ENCODE measurements at regions not wholly inside any gene's neighbourhood (a gene's known extent, or its start where the extent isn't known, plus 50 kb on each side); places are given as distances from the start of the nearest gene placed in this dataset.
A peak's percentile ranks its signal among the peaks of the same experiment; 100 is the strongest.

- no peak overlapping the region for H3K4me3 ChIP-seq
- no peaks in the 10 kb centered on the region for H3K27me3 ChIP-seq
- DNase-seq (ENCODE audit: extremely low spot score in 2 of 2) = no peak
- intact Hi-C loops (cut with DNase I) = no loop called here
- H3K4me1 ChIP-seq = no peaks in the 10 kb centered on the region
- H3K27ac ChIP-seq = no peak overlapping the region
- H3K36me3 ChIP-seq = no peaks in the 10 kb centered on the region
- TF ChIP-seq POLR2A (IDR thresholded peaks at IDR 0.05) (no peak), CTCF (IDR thresholded peaks at IDR 0.05) (no peak), POLR2AphosphoS5 (IDR thresholded peaks at IDR 0.05; ENCODE audit: insufficient read depth in 1 of 2, low read depth in 1 of 2) (no peak)
- H3K9me3 ChIP-seq = no peaks in the 10 kb centered on the region
Observed at GRCh38 chr3:104447681-104448080, 919.0 kb upstream of the ALCAM start.

DNA sequence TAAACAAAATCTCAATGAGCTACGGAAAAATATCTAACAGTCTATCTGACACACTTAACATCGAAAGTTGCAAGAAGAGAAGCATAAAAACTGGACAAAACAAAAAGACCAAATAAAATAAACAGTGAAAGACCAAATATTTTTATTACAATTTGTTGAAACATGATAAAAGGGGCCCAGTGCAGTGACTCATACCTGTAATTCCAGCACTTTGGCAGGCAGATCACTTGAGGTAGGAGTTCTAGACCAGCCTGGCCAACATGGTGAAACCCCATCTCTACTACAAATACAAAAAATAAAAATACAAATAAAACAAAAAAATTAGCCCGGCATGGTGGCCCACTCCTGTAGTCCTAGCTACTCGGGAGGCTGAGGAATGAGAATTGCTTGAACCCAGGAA lies 914.0 kb upstream of the ALCAM start:
- H3K27me3 ChIP-seq = no peaks in the 10 kb centered on the region
- no peak overlapping the region for H3K4me3 ChIP-seq
- DNase-seq (ENCODE audit: extremely low spot score in 2 of 2) = no peak
- no peaks in the 10 kb centered on the region for H3K36me3 ChIP-seq
- H3K9me3 ChIP-seq = no peaks in the 10 kb centered on the region
- intact Hi-C loops (cut with DNase I) = no loop called here
- H3K27ac ChIP-seq = no peak overlapping the region
- H3K4me1 ChIP-seq = no peaks in the 10 kb centered on the region
- TF ChIP-seq CTCF (IDR thresholded peaks at IDR 0.05) (no peak), POLR2AphosphoS5 (IDR thresholded peaks at IDR 0.05; ENCODE audit: insufficient read depth in 1 of 2, low read depth in 1 of 2) (no peak), POLR2A (IDR thresholded peaks at IDR 0.05) (no peak)

DNA sequence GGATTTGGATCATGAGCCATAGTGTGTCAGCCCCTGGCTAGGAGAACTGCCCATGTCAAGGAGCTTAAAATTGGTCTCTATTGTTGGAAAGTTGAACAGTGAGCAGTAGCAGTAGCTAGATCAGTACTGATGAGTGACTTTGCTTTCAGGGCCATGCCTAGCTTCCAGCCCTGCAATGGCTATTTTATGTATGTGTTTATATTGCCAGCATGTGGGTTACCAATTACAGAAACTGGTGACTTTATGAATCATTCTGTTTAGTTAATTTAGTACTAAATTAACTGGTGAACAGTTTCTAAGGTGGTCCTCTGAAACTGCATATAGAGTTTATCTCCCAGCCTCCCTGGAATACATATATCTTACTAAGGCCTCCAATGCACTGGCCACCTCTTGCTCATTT lies 908.1 kb upstream of the ALCAM start:
- Histone ChIP-seq H3K27me3 (no peaks in the 10 kb centered on the region), H3K4me3 (no peak overlapping the region), H3K9me3 (no peaks in the 10 kb centered on the region), H3K27ac (no peak overlapping the region), H3K36me3 (no peaks in the 10 kb centered on the region), H3K4me1 (no peaks in the 10 kb centered on the region)
- DNase-seq (ENCODE audit: extremely low spot score in 2 of 2) = no peak
- no peak for TF ChIP-seq POLR2AphosphoS5 (IDR thresholded peaks at IDR 0.05; ENCODE audit: insufficient read depth in 1 of 2, low read depth in 1 of 2)
- no peak for TF ChIP-seq POLR2A (IDR thresholded peaks at IDR 0.05)
- TF ChIP-seq CTCF (IDR thresholded peaks at IDR 0.05) = no peak
- intact Hi-C loops (cut with DNase I) = no loop called here

DNA sequence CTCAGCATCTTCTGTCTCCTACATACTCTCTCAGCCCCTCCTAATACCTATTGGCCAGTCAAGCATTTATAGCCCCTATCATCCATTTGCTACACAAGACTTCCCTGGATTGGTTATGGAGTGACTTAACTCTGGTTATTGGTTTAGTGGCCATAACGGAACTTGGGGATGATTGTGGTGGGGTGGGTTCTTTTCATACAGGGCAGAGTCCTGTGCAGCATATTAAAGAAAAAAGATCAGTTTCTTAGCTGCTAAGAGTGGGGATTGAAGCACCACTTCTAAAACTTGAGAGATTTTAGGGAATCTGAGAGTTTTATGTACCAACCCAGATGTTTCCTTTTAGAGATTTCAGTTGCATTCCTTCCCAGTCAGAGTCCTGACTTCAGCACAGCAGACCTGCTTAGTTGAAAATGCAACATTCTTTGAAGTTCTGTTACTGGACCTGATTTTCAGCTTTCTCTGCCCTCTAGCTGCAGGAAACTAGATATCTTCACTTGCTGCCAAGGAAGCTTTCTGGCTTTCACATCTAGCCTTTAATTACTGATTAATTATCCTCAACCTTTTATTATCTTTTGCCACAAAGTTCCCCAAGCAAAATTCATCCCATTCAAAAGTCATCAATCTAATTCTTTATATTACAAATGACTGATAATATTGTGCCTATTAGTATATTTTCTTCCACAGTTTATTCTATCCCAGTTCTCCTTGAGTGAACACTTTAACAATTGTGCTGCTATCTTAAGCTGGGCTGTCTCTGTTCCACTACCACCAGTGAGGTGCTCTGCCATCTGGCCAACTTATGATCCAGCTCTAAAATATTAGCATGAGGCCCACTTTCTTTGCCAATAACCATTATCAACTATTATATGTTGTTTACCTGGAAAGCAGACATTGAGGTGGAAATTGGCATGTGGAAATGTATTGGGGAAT lies 906.0 kb upstream of the ALCAM start:
- Histone ChIP-seq H3K4me3 (no peak overlapping the region), H3K36me3 (no peaks in the 10 kb centered on the region), H3K4me1 (no peaks in the 10 kb centered on the region), H3K27ac (no peak overlapping the region), H3K27me3 (no peaks in the 10 kb centered on the region), H3K9me3 (no peaks in the 10 kb centered on the region)
- intact Hi-C loops (cut with DNase I) = no loop called here
- no peak for DNase-seq (ENCODE audit: extremely low spot score in 2 of 2)
- TF ChIP-seq CTCF (IDR thresholded peaks at IDR 0.05) (peak in 1 of 3 experiments; percentile 18), POLR2A (IDR thresholded peaks at IDR 0.05) (no peak), POLR2AphosphoS5 (IDR thresholded peaks at IDR 0.05; ENCODE audit: insufficient read depth in 1 of 2, low read depth in 1 of 2) (no peak)

GRCh38 chr3:104461431-104461830 lies 905.3 kb upstream of the ALCAM start:
- H3K4me1 ChIP-seq = no peaks in the 10 kb centered on the region
- DNase-seq (ENCODE audit: extremely low spot score in 2 of 2) = no peak
- H3K4me3 ChIP-seq = no peak overlapping the region
- no peaks in the 10 kb centered on the region for H3K36me3 ChIP-seq
- H3K27me3 ChIP-seq = no peaks in the 10 kb centered on the region
- no peaks in the 10 kb centered on the region for H3K9me3 ChIP-seq
- intact Hi-C loops (cut with DNase I) = no loop called here
- H3K27ac ChIP-seq = no peak overlapping the region
- TF ChIP-seq POLR2AphosphoS5 (IDR thresholded peaks at IDR 0.05; ENCODE audit: insufficient read depth in 1 of 2, low read depth in 1 of 2) (no peak), CTCF (IDR thresholded peaks at IDR 0.05) (no peak), POLR2A (IDR thresholded peaks at IDR 0.05) (no peak)
